Activated CD4-positive, alpha-beta memory T cell treated with anti-CD3 and anti-CD28 coated beads, Interleukin-2, amount 10 ng/mL, durations not matched to agents 7 days and 5 days (primary cell): ENCODE measurements at regions not wholly inside any gene's neighbourhood (a gene's known extent, or its start where the extent isn't known, plus 50 kb on each side); places are given as distances from the start of the nearest gene placed in this dataset.

Experiments used
- CTCF ChIA-PET: fragments of 350-600 bp; sonication (Branson Sonifier 250); formaldehyde crosslinking; loops from one replicate; lab custom pipeline; 2021; ENCODE audit warnings: antibody characterized with exemption, inconsistent platforms; lab: Charles Lee
- POLR2A ChIA-PET: fragments of 350-600 bp; sonication (Branson Sonifier 250); formaldehyde crosslinking; loops from one replicate; lab custom pipeline; 2021; ENCODE audit warnings: antibody characterized with exemption; lab: Charles Lee
- DNase-seq: peaks from one replicate; pipeline ENCODE4 v3.0.0-alpha.2; 2020
- H3K27ac Mint-ChIP-seq: one replicate; pipeline ENCODE4 v1.8.0; 2021; ENCODE audit warnings: mild to moderate bottlenecking, mixed read lengths
- H3K27me3 Mint-ChIP-seq: one replicate; pipeline ENCODE4 v1.8.0; 2021; ENCODE audit warnings: mixed read lengths
- H3K36me3 Mint-ChIP-seq: one replicate; pipeline ENCODE4 v1.8.0; 2021; ENCODE audit warnings: low read depth, mixed read lengths
- H3K4me1 Mint-ChIP-seq: one replicate; pipeline ENCODE4 v1.8.0; 2021; ENCODE audit warnings: mixed read lengths
- H3K4me3 Mint-ChIP-seq: one replicate; pipeline ENCODE4 v1.8.0; 2021; ENCODE audit warnings: mild to moderate bottlenecking, mixed read lengths
- H3K9me3 Mint-ChIP-seq: one replicate; pipeline ENCODE4 v1.8.0; 2021; ENCODE audit warnings: mixed read lengths

DNA sequence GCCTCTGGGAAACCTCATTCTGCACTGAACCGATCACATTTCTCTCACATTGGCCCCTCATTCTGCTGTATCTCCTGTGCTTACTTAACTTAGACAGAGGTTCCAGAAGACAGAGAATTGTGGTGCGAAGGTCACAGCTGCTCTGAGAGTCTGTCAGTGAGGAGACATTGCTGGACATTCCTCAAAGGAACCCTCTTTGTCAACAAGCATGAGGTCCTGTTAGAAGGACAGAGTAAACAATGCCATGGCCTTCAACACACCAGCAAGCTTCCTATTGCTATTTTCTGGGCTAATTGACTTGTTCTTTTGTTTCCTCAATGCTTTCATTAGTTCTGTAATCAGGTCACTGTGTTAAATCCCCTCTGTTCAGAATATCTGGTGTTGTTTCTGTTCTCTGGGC, 109.3 kb upstream of the FZD8 start:
- H3K9me3 Mint-ChIP-seq: no peaks in the 10 kb centered on the region
- no peaks in the 10 kb centered on the region for H3K36me3 Mint-ChIP-seq
- ChIA-PET POLR2A (no interaction called here), CTCF (no interaction called here)
- H3K4me3 Mint-ChIP-seq: no peak overlapping the region
- H3K4me1 Mint-ChIP-seq: no peaks in the 10 kb centered on the region
- no peaks in the 10 kb centered on the region for H3K27me3 Mint-ChIP-seq
- no peak for DNase-seq
- H3K27ac Mint-ChIP-seq: no peak overlapping the region

DNA sequence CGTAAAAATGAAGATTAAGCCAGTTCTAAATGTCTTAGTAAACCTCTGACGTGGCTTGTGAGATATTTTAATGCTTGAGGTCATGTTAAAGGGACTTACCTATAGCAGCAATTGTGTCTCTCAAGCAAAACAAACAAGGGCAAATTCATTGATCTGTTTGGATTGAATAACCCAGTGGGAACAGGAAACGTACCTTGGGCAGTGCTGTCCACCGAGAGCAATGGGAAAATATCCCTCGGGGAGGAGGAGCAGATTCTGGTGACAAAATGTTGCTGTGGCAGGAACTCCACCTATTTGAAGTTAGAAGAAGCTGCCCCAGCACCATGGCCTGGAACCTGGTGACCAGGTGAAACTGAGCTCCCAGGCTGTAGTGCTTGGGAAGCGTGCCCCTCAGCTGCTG, 107.1 kb upstream of the FZD8 start:
- H3K27ac Mint-ChIP-seq: no peak overlapping the region
- ChIA-PET POLR2A (no interaction called here), CTCF (no interaction called here)
- H3K27me3 Mint-ChIP-seq: no peaks in the 10 kb centered on the region
- H3K9me3 Mint-ChIP-seq: no peaks in the 10 kb centered on the region
- no peaks in the 10 kb centered on the region for H3K4me1 Mint-ChIP-seq
- no peak for DNase-seq
- no peaks in the 10 kb centered on the region for H3K36me3 Mint-ChIP-seq
- H3K4me3 Mint-ChIP-seq: no peak overlapping the region

DNA sequence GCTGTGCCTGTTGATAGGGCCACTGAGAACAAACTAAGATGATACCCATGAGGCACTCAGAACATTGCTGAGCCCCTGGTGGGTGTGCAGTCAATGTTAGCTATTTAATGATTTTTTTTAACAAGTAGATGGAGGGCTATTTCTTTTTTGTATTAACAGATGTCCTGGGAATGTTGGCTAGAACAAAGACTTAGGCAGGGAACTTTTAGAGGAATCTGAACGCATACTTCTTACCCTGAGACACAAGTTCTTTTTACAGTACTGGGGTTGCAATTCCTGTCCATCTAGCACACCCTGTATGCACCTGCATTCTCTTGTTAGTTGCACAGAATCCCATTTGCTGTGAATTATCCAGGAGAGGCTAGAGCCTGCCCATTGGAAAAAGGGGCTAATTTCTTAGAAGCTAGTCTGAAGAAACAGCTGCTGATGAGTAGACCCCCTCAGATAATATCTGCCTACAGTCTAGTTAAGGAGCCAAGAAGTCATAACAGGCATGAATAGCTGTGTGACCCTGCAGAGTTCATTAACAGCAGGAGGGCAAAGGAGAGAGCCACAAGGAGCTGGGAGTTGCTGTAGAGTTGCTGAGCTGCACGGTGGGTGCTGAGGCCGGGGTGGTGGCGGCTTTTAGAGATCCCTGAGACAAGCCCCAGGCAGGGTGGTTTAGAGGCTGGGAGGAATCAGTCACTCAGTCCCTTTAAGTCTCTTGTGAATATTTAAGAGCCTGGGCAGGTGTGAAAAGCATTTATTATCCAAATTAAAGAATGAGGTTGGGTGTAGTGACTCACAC, 103.7 kb upstream of the FZD8 start:
- H3K27me3 Mint-ChIP-seq: no peaks in the 10 kb centered on the region
- no peaks in the 10 kb centered on the region for H3K9me3 Mint-ChIP-seq
- H3K27ac Mint-ChIP-seq: no peak overlapping the region
- ChIA-PET CTCF (no interaction called here), POLR2A (no interaction called here)
- no peaks in the 10 kb centered on the region for H3K36me3 Mint-ChIP-seq
- no peak for DNase-seq
- no peaks in the 10 kb centered on the region for H3K4me1 Mint-ChIP-seq
- H3K4me3 Mint-ChIP-seq: no peak overlapping the region

DNA sequence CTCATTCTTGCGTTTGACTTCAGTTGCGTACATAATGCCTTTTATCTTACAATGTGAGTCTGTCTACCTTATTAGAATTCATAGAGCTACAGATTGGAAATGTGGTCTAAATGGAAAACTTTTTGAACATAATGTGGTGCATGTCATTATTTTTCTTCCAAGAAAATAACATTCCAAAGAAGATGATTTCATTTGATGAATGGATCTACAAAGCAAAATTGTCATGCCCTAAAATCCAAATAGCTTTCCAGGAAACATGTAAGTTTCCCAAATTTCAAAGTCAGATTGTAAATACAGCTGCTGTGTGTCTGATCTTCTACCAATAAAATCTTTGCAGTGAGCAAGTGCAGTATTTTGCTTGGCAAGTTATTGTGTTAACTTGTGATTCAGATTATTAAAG, 101.8 kb upstream of the FZD8 start:
- ChIA-PET CTCF (no interaction called here), POLR2A (no interaction called here)
- H3K36me3 Mint-ChIP-seq: no peaks in the 10 kb centered on the region
- DNase-seq: no peak
- no peaks in the 10 kb centered on the region for H3K27me3 Mint-ChIP-seq
- H3K9me3 Mint-ChIP-seq: no peaks in the 10 kb centered on the region
- no peaks in the 10 kb centered on the region for H3K4me1 Mint-ChIP-seq
- H3K27ac Mint-ChIP-seq: no peak overlapping the region
- H3K4me3 Mint-ChIP-seq: no peak overlapping the region

DNA sequence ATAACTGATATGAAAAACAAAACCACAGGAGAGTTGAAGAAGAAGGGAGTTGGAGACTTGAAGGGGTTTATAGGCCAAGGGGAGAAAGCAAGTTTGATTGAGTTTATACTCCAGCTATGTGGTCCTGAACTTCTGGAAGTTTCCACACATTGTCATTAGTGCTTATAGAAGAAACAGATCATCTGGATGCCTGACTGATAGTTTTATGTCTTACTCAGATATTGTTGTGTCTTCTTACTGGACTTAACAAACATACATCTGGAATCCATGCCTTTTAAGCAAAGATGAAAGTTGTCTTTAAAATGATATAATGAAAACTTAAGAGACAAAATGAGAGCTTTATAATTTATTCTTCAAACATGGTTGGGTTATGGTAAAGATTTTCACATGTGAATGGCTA, 101.3 kb upstream of the FZD8 start:
- POLR2A ChIA-PET: no interaction called here
- no peaks in the 10 kb centered on the region for H3K27me3 Mint-ChIP-seq
- no peak overlapping the region for H3K27ac Mint-ChIP-seq
- H3K36me3 Mint-ChIP-seq: no peaks in the 10 kb centered on the region
- no peaks in the 10 kb centered on the region for H3K9me3 Mint-ChIP-seq
- CTCF ChIA-PET: no interaction called here
- no peak for DNase-seq
- no peak overlapping the region for H3K4me3 Mint-ChIP-seq
- no peaks in the 10 kb centered on the region for H3K4me1 Mint-ChIP-seq

DNA sequence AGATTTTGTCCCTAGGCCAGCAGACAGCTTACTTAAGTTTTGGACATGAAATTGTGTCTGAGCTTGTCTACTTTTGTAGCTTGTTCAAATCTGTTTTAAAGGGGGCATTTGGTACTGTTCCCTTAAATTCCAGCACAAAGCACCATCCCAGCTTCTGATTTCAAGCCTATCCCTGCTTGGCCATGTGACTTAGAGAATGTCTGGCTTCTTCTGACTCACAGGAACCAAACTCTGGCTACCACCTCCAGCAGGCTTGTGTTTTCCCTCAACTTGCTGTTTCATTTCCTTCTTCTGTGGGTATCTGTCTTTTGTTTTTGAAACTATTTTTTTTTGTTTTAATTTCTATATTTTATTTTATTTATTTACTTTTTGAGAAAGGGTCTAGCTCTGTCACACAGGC, 97.9 kb upstream of the FZD8 start:
- Mint-ChIP-seq H3K4me1 (no peaks in the 10 kb centered on the region), H3K36me3 (no peaks in the 10 kb centered on the region), H3K27me3 (no peaks in the 10 kb centered on the region), H3K27ac (no peak overlapping the region), H3K9me3 (no peaks in the 10 kb centered on the region), H3K4me3 (no peak overlapping the region)
- POLR2A ChIA-PET: no interaction called here
- CTCF ChIA-PET: no interaction called here
- DNase-seq: no peak

DNA sequence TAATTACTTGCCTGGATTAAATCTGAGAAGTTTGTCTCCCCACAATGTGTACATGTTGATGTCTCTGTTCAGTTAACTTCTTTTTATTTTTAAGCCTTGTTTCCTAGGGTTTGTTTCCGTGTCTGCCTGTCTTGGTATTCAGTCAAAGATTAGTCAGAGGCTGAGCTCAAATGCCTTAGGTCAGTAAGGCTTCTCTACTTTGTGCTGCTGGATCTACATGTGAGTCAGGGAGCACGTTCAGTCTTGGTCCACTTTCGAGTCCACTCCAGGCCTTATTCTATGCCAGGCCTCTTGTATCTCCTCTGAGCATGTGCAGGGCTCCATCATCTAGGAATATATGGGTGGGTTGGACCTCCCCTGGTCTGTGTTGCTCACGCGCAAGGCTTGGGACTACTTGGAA, 93.3 kb upstream of the FZD8 start:
- Mint-ChIP-seq H3K27me3 (no peaks in the 10 kb centered on the region), H3K27ac (no peak overlapping the region), H3K9me3 (no peaks in the 10 kb centered on the region), H3K4me1 (no peaks in the 10 kb centered on the region), H3K36me3 (no peaks in the 10 kb centered on the region), H3K4me3 (no peak overlapping the region)
- ChIA-PET CTCF (no interaction called here), POLR2A (no interaction called here)
- DNase-seq: no peak

DNA sequence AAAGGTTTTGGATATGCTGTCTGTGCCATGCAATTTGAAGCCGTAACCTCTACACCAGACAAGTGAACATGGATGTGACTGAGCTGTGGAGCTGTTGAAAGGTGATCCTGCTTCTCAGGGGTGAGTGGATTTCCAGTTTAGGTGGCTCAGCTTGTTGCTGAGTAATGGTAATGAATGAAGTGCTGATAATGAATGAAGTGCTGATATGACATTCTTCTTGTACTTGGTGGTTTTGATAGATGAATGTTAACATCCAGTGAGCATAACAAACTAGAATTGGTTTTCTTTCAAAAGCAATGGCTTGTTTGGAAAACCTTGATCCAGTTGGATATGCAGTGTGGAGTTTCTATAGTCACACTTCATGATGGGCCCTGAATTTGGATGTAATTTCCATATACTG, 89.7 kb upstream of the FZD8 start:
- ChIA-PET CTCF (no interaction called here), POLR2A (no interaction called here)
- Mint-ChIP-seq H3K9me3 (no peaks in the 10 kb centered on the region), H3K27me3 (no peaks in the 10 kb centered on the region), H3K27ac (no peak overlapping the region), H3K36me3 (no peaks in the 10 kb centered on the region), H3K4me1 (no peaks in the 10 kb centered on the region), H3K4me3 (no peak overlapping the region)
- DNase-seq: no peak

DNA sequence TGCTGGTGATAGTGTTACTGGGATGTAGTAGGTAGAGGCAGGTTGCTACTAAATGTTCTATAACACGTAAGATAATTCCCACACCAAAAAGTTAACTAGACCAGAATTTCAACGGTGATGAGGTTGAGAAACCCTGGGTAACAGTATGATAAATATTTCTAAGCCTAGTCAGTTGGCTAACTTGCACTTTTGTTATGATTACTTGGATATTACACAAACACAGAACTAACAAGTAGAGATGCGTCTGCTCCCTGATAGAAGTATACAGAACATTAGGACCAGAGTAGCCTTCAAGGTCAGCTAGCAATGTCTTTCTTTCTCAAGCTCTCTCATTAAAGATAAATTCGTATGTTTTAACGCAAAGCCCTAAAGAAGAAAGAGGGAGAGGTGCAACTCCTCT, 86.2 kb upstream of the FZD8 start:
- ChIA-PET POLR2A (no interaction called here), CTCF (no interaction called here)
- Mint-ChIP-seq H3K4me1 (no peaks in the 10 kb centered on the region), H3K9me3 (no peaks in the 10 kb centered on the region), H3K27me3 (no peaks in the 10 kb centered on the region), H3K4me3 (no peak overlapping the region), H3K27ac (no peak overlapping the region), H3K36me3 (no peaks in the 10 kb centered on the region)
- no peak for DNase-seq

DNA sequence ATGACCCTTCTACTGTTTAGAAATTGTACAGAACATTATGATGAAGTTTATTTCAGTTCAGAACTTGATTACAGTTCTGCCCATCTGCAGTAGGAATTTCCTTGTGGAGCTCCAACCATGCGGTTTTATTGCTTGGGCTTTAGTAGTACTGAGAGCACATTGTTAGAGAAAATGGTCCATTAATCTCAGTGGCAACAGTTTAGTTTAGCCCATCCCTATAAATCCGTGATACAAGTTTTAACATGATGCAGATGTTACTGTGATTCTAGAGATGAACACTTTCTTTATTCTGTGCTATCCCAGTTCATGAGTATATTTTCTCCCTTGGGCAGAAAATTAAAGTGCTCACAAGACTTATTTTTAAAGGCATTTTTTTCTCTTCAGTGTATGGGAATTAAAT, 84.8 kb upstream of the FZD8 start:
- H3K27ac Mint-ChIP-seq: no peak overlapping the region
- POLR2A ChIA-PET: no interaction called here
- H3K4me1 Mint-ChIP-seq: no peaks in the 10 kb centered on the region
- CTCF ChIA-PET: no interaction called here
- no peaks in the 10 kb centered on the region for H3K36me3 Mint-ChIP-seq
- H3K27me3 Mint-ChIP-seq: no peaks in the 10 kb centered on the region
- H3K9me3 Mint-ChIP-seq: no peaks in the 10 kb centered on the region
- DNase-seq: no peak
- H3K4me3 Mint-ChIP-seq: no peak overlapping the region

DNA sequence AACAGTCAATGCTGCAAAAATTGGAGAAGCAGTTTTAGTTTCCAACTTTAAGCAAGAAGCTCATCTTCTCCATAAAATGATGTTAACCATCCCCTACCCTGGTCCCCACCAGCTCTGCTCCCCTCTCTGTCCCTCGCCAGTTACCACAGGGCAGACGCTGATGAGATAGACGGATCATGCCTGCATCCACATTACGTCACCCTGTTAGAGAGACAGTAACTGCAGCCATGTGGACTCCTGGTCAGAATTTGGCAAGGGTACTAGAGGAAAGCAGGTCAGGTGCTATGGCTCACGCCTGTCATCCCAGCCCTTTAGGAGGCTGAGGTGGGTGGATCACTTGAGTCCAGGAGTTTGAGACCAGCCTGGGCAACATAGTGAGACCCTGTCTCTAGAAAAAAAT, 81.9 kb upstream of the FZD8 start:
- H3K27ac Mint-ChIP-seq: no peak overlapping the region
- DNase-seq: no peak

DNA sequence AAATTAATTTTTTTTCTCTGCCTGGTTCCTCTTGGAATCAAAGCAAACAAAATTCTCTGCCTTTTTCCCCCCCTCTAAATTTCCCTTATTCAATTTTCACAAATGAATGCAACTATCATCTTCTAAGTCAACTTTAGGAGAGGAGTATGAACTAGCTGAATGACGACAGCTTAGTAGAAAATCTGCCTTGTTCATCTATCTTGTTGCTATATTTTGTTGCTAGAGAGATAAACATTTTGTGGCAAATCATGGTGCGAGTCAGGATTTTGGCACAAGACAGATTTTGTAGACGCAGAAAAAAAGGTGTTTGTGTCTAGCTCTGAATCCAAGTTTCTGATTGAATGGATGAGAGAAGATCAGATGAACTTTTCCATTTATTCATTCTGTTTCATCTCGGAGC, 81.0 kb upstream of the FZD8 start:
- CTCF ChIA-PET: no interaction called here
- Mint-ChIP-seq H3K9me3 (no peaks in the 10 kb centered on the region), H3K4me1 (no peaks in the 10 kb centered on the region), H3K4me3 (no peak overlapping the region), H3K27ac (no peak overlapping the region), H3K36me3 (no peaks in the 10 kb centered on the region), H3K27me3 (no peaks in the 10 kb centered on the region)
- POLR2A ChIA-PET: no interaction called here
- no peak for DNase-seq

More for the DNA sequence above, 81.9 kb upstream of the FZD8 start:
- Mint-ChIP-seq H3K4me1 (no peaks in the 10 kb centered on the region), H3K9me3 (no peaks in the 10 kb centered on the region), H3K36me3 (no peaks in the 10 kb centered on the region), H3K4me3 (no peak overlapping the region), H3K27me3 (no peaks in the 10 kb centered on the region)
- CTCF ChIA-PET: no interaction called here
- POLR2A ChIA-PET: no interaction called here

DNA sequence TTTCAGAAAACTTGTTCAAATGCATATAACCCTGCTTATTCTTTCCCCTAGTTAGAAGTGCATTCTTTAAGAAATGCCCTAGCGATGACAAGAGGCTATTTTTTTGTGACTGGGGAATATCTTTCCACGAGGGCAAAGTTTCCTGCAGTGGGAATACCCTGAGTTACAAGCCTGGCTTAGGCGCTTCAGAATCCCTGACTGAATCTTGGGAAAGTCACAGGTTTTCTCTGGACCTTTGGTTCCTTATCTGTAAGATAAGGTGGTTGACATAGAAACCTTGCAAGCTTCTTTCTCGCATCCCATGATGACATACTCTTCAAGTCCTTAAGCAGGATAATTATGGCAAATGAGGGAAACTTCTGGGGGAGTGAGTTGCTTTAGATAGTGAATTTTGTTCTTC, 80.5 kb upstream of the FZD8 start:
- POLR2A ChIA-PET: no interaction called here
- no peaks in the 10 kb centered on the region for H3K27me3 Mint-ChIP-seq
- no peak overlapping the region for H3K4me3 Mint-ChIP-seq
- CTCF ChIA-PET: no interaction called here
- H3K27ac Mint-ChIP-seq: no peak overlapping the region
- no peaks in the 10 kb centered on the region for H3K4me1 Mint-ChIP-seq
- H3K36me3 Mint-ChIP-seq: no peaks in the 10 kb centered on the region
- H3K9me3 Mint-ChIP-seq: no peaks in the 10 kb centered on the region
- no peak for DNase-seq

DNA sequence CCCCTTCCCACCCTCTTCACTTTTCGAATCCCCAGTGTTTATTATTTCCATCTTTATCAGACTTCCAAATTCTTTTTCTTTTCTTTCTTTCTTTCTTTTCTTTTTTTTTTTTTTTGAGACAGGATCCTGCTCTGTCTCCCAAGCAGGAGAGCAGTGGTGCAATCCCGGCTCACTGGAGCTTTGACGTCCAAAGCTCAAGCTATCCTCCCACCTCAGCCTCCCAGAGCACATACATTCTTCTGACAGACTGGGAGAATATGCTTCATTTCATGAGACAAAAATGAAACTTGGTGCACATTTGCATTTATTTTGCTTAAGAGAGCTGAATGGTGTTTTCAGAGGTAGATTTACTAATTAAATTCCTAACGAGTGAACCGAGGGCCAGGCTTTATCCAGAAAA, 80.1 kb upstream of the FZD8 start:
- POLR2A ChIA-PET: no interaction called here
- H3K4me3 Mint-ChIP-seq: no peak overlapping the region
- H3K27ac Mint-ChIP-seq: no peak overlapping the region
- H3K27me3 Mint-ChIP-seq: no peaks in the 10 kb centered on the region
- H3K36me3 Mint-ChIP-seq: no peaks in the 10 kb centered on the region
- H3K4me1 Mint-ChIP-seq: no peaks in the 10 kb centered on the region
- no peaks in the 10 kb centered on the region for H3K9me3 Mint-ChIP-seq
- DNase-seq: no peak
- CTCF ChIA-PET: no interaction called here
